ENCODE measurements at regions not wholly inside any gene's neighbourhood (a gene's known extent, or its start where the extent isn't known, plus 50 kb on each side); places are given as distances from the start of the nearest gene placed in this dataset.

DNA sequence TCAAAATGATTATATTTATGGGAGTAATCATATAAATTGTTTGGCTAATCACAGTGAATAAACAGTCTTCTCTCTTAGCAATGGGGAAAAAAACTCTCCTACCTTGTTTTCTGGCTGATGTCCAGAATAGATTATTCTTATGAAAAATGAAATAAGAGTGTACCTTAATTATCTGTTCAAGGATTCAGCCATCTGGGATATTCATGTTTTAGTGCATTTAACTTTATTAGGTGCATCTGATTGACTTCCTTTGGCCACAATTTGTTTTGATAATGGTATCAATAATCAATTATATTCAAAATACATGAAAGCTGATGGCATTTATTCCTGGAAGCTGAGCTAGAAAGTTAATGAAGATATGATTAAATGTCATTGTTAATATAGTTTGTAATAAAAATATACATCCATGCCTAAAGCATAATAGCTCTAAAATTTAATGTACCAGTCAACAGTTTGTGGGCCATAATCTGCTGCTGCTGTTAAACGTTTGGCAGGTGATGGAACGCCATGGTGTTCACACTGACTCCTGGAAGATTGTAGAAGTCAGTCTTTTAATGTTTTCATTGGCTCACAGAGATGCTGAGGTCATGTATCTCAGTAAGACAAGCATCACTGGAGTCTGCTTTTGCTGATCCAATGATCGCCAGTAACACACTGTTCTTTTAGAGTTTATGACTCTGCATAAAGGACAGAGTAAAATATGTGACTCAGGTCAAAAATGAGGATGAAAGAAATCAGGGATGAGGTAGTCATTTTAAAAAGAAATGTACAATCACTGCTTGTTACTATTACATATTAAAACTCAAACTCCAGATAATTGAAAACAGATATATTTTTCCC, 105.8 kb downstream of the ISL1 start:
- TF ChIP-seq, protein P1, sequence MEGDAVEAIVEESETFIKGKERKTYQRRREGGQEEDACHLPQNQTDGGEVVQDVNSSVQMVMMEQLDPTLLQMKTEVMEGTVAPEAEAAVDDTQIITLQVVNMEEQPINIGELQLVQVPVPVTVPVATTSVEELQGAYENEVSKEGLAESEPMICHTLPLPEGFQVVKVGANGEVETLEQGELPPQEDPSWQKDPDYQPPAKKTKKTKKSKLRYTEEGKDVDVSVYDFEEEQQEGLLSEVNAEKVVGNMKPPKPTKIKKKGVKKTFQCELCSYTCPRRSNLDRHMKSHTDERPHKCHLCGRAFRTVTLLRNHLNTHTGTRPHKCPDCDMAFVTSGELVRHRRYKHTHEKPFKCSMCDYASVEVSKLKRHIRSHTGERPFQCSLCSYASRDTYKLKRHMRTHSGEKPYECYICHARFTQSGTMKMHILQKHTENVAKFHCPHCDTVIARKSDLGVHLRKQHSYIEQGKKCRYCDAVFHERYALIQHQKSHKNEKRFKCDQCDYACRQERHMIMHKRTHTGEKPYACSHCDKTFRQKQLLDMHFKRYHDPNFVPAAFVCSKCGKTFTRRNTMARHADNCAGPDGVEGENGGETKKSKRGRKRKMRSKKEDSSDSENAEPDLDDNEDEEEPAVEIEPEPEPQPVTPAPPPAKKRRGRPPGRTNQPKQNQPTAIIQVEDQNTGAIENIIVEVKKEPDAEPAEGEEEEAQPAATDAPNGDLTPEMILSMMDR (IDR thresholded peaks at IDR 0.05): no peak
- no peak for TF ChIP-seq POLR2A (IDR thresholded peaks at IDR 0.05)

All from body of pancreas (tissue), 4 donors.